Ishikawa (cell line): ENCODE measurements at regions not wholly inside any gene's neighbourhood (a gene's known extent, or its start where the extent isn't known, plus 50 kb on each side); places are given as distances from the start of the nearest gene placed in this dataset.

Experiments
- FOXM1 ChIP-seq: IDR thresholded peaks from 2 replicates; pipeline ENCODE4 v1.6.1; 2012; ENCODE audit warnings: low read depth, borderline replicate concordance
- RAD21 ChIP-seq: IDR thresholded peaks from 2 replicates; pipeline ENCODE4 v1.6.1; 2012; ENCODE audit warnings: low read depth
- TCF12 ChIP-seq: IDR thresholded peaks from 2 replicates; pipeline ENCODE4 v1.6.1; 2012; ENCODE audit warnings: low read depth
- ZBTB7A ChIP-seq: IDR thresholded peaks from 2 replicates; pipeline ENCODE4 v1.6.1; 2012; ENCODE audit warnings: low read depth
- TF ChIP-seq, protein P1 (sequence below): IDR thresholded peaks from 2 replicates; pipeline ENCODE4 v1.6.1; 2012

DNA sequence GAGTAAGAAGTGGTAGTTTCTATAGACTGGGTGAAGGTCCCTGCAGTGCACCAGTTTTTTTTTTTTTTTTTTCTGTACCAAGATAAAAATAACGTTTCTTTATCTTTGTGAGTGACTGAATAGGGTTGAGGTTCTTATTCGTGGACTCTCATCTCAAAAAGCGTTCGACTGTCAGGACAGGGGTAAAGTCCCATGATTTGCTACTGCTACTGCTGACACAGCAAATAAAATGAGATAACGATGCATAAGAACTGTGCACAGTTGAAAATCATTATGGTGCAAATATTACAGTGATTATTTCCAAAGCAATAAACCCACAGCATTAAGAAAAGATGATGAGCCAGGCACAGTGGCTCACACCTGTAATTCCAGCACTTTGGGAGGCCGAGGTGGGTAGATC lies 482.0 kb upstream of the CHST9 start:
- TF ChIP-seq ZBTB7A (no peak), FOXM1 (no peak), TCF12 (no peak), RAD21 (no peak)
- TF ChIP-seq, protein P1, sequence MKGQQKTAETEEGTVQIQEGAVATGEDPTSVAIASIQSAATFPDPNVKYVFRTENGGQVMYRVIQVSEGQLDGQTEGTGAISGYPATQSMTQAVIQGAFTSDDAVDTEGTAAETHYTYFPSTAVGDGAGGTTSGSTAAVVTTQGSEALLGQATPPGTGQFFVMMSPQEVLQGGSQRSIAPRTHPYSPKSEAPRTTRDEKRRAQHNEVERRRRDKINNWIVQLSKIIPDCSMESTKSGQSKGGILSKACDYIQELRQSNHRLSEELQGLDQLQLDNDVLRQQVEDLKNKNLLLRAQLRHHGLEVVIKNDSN, result no peak
